ENCODE measurements at regions not wholly inside any gene's neighbourhood (a gene's known extent, or its start where the extent isn't known, plus 50 kb on each side); places are given as distances from the start of the nearest gene placed in this dataset.

DNA sequence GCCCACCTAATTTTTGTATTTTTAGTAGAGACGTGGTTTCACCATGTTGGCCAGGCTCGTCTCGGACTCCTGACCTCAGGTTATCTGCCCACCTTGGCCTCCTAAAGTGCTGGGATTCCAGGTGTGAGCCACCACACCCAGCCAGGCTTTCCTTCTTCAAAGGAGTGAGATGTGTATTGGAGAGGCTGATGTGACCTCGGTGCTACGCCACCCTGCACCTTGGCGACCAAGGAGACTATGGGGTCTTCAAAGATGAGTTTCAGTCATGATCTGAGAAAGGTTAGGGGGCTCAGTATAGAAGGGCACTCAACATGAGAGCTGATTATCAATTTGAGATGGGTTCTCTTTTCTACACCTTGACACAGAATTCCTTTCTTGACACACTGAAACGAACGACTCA is 284.2 kb upstream of the WWC1 start:
- DNase-seq, result no peak

DNA sequence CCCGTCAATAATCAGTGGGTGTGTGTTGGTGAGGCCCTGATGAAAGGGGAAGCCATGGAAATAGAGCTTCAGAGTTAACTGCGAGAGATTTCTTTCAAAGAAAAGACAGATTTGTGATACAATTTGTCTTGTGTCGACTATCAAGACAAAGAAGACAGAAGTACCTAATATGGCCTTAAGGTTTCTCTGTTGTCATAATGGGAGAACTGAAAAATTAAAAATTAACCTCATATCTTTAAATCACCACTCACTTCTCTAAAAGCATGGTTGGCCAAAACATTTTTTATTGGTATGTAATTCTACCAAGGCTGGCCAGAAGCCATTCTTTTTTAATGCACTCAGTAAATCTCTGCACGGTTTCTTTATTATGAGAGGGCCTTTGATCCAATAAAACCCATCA is 282.9 kb upstream of the WWC1 start:
- DNase-seq, result no peak

DNA sequence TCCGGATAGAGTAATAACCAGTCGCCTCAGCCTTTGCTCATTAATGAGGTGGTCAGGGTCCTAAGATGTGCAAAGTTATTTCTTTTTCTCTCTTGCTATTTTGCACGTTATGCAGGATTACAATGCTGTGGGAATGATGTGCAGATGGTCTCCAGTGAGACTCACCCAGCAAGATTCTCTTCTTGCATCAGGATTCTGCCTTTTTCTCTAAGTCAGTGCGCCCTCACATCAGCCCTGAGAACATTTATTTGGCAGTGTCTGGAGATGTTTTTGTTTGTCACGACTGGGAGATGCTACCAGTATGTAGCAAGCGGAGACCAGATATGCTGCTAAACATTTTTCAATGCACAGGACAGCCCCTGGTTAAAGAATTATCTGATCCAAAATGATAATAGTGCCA is 280.3 kb upstream of the WWC1 start:
- DNase-seq, result no peak

DNA sequence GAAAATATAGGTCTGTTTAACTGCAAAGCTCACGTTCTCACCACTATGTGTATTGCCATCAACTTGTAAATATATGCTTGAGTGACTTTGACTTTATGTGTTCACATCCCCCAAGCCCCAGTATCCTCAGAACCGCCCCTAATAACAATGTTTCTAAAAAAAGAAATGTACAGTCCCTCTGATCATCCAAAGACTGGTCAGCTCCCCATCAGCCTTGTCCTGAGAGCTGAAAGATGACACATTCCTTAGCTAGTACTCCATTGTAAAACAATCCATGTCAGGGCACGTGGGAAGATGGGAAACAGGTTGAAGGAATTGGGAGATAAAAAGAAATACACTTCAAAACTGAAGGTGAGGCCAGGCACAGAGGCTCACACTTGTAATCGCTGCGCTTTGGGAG is 279.4 kb upstream of the WWC1 start:
- no peak for DNase-seq

DNA sequence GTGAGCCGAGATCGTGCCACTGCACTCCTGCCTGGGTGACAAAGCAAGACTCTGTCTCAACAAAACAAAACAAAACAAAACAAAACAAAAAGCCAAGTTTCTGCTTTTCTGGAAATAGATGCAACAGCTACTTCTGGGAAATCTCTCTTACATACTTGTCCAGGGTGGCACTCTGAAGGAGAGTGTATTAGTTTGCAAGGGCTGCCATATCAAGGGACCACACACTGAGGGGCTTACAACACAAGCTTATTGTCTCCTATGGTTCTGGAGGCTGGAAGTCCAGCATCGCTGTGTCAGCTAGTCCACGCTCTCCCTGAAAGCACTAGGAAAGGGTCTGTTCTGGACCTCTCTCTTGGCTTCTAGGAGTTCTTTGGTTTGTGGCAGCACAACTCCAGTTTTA is 277.9 kb upstream of the WWC1 start:
- no peak for DNase-seq

DNA sequence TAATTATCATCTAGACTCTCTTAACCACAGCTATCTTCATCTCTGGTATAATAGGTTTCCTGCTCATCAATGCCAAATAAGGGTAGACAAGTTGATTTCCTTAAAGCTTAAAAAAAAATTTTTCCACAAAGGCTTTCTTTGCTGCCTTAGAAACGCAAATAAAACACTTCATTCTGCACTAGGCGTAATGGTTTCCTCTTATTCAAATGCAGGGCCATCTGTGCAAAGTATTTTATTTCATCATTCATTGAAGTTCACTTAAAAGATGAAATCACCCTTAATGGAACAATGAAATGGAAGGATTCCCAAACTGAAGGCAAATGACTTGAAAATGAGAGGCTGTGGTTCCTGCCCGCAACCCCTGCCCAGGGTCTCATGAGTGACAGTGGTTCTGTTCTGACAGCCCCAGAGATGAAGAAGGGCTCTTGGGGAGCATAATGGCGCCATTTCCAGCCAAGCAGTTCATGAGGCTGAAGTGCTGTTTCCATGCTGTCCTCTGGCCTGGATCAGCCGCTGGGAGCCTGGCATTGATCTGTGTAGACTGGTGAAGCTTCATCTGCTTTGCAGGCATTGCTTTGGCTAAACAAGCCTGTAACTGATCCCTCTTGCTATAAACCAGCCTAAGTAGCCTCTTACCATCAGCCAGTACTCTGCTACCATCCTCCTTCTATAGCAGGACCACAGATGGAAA is 276.9 kb upstream of the WWC1 start:
- peak in 1 of 2 experiments; percentile 45 for DNase-seq

DNA sequence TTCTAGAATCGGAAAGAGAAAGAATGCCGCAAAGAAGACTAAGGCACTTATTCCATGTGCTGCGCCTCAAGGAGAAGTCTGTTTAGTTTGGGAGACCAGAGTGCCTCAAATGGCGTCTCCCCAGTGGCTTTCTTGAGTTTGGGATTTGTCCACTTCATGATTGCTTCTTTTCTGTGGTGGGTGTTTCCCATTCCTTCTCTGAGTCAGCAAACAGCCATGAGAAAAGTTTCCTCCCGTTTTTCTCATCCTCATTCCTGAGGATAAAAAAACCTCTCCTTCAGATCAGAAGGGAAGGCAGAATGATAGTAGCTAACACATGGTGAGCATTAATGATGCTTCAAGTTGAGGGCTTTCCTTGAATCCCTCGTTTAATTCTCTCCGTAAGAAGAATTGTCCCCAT is 275.9 kb upstream of the WWC1 start:
- no peak for DNase-seq

DNA sequence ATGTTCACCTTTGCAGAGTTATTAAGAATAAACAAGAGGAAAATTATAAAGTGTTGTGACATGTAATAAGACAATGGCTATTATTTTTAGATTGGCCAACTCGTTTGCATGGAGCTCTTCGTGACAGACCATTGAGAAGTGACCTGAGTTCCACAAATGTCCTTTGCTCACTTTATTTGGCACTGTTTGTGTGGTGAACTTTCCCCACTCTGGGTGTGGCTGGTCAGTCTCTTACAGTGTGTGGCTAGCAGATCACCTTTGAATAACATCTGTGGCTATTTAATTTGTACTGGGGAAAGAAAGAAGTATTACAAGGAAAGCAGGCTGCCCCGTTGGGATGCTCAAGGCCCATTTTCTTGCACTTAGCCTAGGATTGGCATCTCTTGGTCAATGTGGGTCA is 274.1 kb upstream of the WWC1 start:
- no peak for DNase-seq

DNA sequence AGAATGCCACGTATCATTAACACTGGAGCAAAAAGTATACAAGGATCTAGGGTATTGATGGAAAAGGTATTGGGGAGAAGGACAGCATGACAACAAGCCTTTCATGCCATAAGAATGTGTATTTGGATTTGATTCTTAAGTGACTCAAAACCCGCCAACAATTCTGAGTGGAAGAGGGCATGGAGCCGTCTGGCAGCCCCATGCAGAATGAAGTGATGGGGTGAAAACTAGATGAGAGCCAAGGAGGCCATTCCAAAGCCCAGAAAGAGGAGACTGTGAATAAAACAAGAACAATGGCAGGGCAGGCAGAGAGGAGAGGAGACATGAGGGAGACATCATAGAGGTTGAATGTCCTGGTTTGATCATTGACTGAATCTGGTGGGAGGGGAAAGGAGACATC is 272.3 kb upstream of the WWC1 start:
- DNase-seq, result no peak

DNA sequence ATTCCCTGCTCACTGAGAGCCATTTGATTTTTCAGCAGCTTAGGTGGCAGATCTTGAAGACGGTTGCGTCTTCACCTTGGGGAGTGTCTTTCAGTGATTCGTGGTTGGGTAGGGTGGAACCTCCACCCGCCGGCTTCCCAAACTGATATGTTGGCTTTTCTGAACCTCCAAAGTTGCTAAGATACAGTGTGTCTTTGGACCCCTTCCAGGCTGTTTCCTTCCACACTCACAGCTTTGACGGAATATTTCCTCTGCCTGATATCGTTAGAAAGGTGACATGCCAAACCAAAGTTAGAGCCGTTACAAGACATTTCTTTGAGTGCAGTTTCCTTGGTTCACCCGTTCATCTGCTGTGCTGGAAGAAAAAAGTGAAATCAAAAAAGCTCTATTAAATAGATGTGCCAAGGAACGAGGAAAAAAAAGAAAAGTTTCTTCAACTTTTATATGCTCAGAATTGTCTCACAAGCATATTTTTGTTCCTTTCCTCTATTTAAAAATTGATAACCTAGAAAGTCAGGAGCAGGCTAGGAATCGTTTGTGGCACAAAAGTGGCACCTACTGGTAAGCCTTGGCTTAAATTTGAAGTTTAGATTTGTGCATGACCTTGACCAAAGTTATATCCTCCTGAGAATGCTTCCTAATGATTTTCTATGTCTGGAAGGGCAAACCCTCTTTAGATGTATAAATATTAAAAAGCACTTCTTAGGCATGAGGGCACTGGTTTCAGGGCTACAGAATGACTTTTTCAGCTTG is 270.7 kb upstream of the WWC1 start:
- no peak for DNase-seq

DNA sequence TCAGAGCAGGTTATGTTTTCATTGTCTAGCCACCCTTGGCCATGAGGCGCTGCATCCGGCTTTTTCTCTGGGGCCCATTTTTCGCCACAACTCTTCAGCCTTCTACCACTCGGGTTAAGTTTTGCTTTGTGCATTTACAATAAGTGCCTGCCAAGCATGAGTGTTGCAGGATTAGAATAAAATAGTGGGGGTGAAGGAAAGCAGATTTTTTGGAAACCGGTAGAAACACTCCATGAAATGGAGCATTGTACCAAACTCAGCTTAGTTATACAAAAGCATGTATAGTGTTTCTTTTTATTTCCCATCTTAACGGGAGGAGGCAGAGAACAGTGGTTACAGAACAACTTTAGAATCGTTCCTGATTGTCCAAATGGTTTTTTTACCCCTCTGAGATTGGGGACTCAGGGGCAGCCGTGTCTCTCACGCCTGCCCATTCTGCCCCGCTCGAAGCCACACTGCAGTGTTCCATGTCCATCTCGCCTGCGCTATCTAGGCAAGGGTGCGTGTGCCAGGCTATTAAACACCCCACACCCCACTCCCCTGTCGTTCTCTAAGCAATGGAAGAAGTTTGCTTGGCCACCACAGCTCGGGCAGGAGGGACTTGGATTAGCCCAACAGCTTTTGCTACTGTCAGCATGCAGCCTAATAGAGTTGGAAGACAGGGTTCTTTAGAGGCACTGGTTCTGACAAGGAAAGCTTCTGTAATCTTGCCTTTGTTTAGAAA is 268.8 kb upstream of the WWC1 start:
- no peak for DNase-seq

DNA sequence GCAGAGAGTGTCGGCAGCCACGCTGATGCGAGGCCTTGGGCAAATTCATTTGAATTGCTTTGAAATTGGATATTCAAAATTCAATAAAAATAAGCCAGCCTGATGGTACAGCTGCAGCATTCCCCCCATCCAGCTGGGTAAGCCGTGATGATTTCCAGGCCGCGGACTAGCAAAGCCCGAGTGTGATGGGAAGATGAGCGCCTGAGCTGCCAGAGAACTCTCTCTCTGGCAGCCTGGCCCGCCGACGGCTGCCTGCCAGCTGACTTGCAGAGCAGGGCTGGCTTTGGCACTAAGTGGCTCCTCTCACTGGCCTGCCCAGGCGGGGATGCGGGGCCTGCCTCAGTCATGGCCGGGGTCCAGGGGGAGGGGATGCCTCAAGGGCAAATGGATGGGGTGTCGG is 268.3 kb upstream of the WWC1 start:
- DNase-seq, result no peak

DNA sequence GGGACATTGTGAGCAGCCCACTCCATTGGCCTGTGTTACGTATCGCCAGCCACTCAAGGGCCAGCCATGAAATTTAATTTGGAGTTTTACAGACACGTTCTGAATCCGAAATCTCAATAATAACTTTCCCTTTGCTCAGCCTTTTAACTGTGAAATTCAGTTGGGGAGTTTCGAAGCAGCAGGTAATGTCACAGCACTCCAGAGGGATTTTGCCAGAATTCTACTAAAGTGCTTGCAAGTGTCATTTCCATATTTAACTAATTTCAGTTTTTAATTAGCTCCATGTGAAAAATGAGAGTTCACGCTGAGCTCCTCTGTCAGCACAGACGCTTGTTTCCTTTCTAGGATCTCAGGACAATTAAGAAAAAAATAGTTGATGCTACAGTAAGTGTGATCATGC is 267.1 kb upstream of the WWC1 start:
- DNase-seq, result no peak

DNA sequence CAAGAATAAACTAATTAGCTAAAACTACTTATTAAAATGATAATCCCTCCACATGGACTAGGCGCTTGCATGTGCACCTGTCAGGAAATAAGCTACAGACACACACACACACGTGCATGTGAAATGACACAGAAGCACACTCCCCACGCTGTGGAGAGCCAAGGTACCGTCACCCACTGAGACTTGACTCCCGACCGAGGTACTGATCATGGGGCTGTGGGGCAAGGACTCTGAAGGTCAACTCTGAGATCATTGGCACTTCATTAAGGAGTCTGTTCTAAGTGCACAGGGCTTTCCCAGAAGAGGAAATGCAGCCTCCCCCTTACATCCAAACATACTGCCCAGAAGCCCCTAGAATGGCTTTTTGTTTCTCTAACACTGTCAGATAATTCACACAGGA is 264.4 kb upstream of the WWC1 start:
- no peak for DNase-seq

DNA sequence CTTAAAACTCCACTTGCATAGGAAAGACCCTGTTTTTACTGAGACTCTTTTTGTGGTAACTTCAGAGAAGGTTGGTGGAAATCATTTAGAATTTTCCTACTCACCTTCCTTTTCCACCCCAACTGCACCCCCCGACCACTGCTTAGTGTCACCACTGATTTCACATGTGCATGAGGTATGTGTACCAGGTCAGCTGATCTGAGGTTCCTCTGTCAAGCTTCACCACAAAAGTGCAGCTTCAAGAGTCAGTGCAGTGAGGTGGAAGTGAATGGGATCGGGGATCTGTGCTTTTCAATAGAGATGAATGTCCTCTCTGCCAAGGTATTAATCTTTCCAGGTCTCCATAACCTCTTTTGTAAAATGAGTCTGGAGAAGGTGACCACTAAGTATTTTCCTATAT is 260.5 kb upstream of the WWC1 start:
- DNase-seq, result no peak

DNA sequence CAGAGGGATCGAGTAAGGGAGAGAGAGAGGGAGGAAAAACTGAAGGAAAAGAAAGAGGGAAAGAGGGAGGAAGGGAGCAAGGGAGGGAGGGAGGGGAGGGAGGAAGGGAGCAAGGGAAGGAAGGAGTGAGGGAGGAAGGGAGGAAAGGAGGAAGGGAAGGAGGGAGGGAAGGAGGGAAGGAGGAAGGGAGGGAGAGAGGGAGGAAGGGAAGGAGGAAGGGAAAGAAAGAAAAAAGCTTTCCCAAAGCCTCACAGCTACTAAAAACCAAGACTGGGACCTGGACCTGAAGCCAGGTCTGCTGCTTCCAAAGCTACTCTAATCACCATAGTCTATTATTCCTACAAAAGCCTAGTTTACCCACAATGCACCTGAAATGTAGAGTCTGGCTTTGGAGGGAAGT is 259.8 kb upstream of the WWC1 start:
- DNase-seq, result no peak

DNA sequence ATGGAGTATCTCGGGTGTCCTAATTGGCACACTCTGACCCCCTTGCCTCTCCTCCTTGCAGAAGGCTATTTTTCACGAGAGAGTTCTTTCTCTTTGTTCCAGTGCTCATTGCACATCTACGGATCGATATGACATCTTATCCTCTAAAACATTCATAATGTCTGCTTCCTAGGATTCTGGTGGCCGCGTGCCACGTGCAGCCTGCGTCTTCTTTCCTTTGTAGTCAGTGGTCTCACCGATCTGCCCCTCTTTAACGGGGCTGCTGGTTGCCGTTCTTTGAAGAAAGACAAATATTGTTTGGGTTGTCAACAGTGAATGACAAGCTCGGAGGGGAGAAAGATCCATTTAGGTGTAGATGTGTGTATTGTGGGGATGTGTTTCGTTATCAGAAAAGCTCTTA is 252.4 kb upstream of the WWC1 start:
- DNase-seq, result no peak

DNA sequence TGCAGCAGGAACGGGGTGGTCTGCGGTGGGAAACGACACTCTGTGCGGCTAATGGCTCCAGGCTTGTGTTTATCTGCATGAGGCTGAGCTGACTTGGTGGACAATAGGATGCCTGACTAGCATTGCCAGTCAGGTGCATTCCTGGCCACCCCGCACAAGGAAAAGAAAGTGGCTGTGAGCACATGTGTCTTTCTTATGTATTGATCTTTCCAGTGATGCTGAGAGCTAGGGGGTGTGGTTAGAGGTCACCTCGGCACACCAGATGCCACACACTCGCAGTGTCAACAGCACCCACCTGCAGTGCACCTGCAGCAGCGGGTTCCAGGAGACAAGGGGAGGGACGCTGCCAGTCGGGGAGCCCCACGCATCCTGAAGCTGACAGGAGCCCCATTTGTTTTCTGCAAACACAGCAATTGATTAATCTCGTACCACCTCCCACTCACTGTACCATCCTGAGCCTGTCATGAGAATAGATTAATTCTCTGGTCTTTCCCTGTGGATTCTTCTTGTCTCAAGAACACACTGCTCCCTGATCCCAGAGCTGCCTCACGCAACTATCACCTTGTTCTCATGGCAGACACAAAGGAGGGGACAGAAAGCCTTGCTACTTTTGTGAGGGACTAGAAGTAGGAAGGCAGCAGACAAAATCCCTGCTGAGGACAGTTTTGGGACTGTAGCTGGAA is 251.7 kb upstream of the WWC1 start:
- no peak for DNase-seq

DNA sequence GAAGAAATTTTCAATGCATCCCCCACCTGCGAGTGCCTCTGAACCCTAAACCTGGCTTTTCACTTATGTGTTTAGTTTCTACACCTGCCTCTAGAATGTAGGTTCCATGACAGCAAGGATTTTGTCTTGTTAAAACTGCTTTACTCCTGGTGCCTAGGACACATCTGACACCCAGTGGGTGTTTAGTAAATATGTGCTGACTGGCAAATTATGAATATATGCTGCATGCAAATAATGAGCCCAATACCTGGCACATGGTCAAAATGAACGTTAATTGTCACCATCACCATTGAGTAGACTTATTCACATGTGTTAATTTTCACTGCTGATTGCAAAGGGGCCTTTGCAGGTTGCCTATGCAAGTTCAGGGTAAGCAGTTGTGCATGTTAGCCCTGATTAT is 249.9 kb upstream of the WWC1 start:
- no peak for DNase-seq

DNA sequence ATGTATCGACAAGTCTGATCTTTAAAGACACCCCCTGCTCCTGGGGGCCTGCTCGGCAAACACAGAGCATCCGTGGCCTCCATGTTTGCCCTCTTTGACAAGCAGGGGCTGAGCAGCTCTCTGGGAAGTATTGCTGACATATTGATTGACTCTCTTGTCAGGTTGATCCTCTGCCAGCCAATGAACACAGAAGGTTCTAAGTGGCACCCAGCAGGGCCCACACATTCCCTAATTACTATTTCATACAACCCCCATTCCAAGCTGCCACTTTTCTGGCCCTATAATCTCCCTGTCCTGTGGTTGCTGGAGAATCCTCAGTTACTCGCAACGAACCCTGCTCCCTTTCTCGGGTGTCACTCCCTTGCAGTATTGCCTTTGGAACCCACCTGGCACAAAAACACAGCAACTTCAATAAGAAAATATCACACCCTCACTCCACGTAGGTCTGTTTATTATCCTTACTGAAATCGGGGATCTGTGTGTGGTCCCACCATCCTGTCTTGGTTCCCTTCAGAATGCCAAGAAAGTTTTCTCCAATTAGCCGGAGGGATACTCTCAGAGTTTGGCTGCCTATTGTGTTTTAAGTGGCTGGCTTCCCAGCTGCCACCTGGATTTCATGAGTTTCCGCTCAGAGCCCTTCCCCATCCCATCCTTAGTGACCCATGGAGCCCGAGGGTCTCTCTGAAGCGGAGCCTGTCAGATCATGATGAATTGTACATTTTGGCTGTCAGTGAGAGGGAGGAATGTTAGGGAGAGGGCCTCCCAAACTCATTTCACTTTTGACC is 249.0 kb upstream of the WWC1 start:
- DNase-seq, result no peak

DNA sequence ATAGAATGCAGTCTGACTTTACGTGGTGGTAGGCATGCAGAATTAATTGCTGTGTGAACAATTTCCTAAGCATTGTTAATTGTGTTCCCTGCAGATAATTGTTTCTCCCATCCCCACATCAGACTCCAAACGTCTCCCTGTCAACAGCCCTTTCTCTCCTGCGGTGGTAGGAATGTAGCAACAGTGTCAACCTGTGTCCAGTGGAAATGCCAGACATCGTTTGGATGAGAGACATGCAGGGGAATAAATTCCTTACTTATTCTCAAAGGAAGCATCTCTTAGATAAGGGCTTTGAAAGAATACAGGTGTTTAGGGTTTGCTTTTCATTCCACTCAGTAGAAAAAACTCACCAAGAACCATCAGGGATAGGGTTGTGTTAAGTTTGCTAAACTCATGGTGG is 245.3 kb upstream of the WWC1 start:
- DNase-seq, result no peak

DNA sequence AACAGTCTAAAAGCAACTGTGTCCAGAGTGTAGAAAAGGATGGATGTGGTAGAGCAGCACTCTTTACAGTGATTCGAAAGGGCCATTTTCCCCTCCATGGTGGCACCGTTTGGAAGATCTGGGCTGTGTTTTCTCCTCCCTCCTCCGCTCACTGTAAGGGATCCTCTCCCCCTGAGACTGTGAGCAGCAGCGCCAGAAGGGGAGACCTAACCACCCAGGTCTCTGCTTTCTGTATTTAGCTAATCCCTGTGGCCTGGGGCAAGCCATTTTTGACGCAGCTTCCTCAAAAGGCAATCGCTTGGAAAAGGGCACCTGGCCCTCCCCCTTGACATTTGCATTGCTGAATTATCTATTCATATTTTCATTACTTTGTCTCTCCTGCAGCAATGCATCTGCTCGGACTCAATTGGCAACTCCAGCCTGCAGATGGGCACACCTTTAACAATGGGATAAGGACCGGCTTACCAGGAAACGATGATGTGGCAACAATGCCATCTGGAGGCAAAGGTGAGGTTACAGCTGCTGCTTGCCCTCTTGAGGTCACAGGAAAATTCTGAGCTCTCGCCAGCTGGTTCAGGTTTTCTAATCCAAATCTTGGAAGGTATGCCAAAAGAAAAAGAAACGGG is 244.3 kb upstream of the WWC1 start:
- DNase-seq, result no peak
